GM12875 (cell line): ENCODE measurements at regions not wholly inside any gene's neighbourhood (a gene's known extent, or its start where the extent isn't known, plus 50 kb on each side); places are given as distances from the start of the nearest gene placed in this dataset.

Source experiments
- H3K4me3 ChIP-seq: one replicate; pipeline ENCODE4 v1.5.1; 2011; ENCODE audit warnings: low read depth, low read length, control low read depth
- CTCF ChIP-seq: IDR thresholded peaks from 2 replicates; pipeline ENCODE4 v1.5.1; 2011; ENCODE audit warnings: low read depth, mild to moderate bottlenecking, control low read depth, inconsistent platforms, low read length, moderate library complexity, borderline replicate concordance; ENCODE audit not compliant: insufficient read depth

GRCh38 chr12:74120644-74121043 is 417.0 kb upstream of the ATXN7L3B start:
- no peak for TF ChIP-seq CTCF
- H3K4me3 ChIP-seq = no peak overlapping the region

- no peak for TF ChIP-seq CTCF
- no peak overlapping the region for H3K4me3 ChIP-seq
Measured at GRCh38 chr12:74129702-74130101, 407.9 kb upstream of the ATXN7L3B start.

- TF ChIP-seq CTCF = no peak
- no peak overlapping the region for H3K4me3 ChIP-seq
Measured at GRCh38 chr12:74144396-74144795, 393.2 kb upstream of the ATXN7L3B start.

- no peak overlapping the region for H3K4me3 ChIP-seq
- no peak for TF ChIP-seq CTCF
Measured at GRCh38 chr12:74145328-74145727, 392.3 kb upstream of the ATXN7L3B start.

GRCh38 chr12:74148849-74149248 is 388.8 kb upstream of the ATXN7L3B start:
- no peak overlapping the region for H3K4me3 ChIP-seq
- no peak for TF ChIP-seq CTCF

GRCh38 chr12:74152370-74152769 is 385.3 kb upstream of the ATXN7L3B start:
- no peak overlapping the region for H3K4me3 ChIP-seq
- no peak for TF ChIP-seq CTCF

GRCh38 chr12:74166096-74166495 is 371.5 kb upstream of the ATXN7L3B start:
- H3K4me3 ChIP-seq = no peak overlapping the region
- no peak for TF ChIP-seq CTCF
